ENCODE measurements at regions not wholly inside any gene's neighbourhood (a gene's known extent, or its start where the extent isn't known, plus 50 kb on each side); places are given as distances from the start of the nearest gene placed in this dataset.

DNA sequence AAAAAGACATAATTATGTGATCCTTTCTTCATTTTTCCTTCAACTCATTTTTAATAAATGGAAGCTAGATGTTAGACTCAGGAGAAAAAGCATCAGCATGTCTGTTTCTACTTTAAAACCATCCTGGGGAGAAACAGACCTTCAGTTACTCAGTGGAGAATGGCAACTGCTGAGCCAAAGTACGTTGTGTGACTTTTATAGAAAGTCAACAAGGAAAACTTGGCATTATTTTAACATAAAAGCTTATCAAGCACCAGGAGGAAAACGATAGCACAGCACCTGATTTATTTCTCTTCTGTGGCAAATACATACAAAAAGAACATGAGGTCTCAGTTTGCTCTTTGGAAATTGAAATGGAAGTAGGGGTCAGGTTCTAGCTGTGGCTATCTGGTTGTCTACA is 115.3 kb upstream of the RIPOR2 start:
- Histone ChIP-seq H3K27ac (no peak overlapping the region), H3K4me1 (peaks cover 40% of the 10 kb centered on the region), H3K36me3 (no peaks in the 10 kb centered on the region), H3K9me3 (no peaks in the 10 kb centered on the region), H3K27me3 (ENCODE audit: low read depth) (no peaks in the 10 kb centered on the region), H3K4me3 (no peak overlapping the region)
- intact Hi-C loops (cut with DNase I): no loop called here
- no peak for TF ChIP-seq CTCF (IDR thresholded peaks at IDR 0.05)
- ATAC-seq (no peak), DNase-seq (no peak)

DNA sequence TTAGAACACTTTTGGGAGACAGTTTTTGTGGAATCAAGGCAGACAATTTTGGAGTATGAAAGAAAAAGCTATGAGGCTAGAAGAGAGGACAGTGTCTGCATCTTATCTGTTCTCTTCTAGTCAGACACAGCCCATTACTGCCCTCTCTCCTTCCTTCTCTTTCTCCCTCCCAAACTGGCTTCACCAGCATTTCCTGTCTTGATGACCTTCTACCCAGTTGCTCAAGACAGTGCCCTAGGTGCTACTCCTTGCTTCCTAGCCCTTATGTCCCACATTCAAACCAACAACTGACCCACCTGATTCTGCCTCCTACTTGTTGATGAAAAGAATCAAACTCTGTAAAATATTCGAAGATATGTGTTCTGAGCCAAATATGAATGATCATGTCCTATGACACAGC is 116.4 kb upstream of the RIPOR2 start:
- TF ChIP-seq CTCF (IDR thresholded peaks at IDR 0.05): no peak
- DNase-seq: no peak
- Histone ChIP-seq H3K27ac (no peak overlapping the region), H3K4me3 (no peak overlapping the region), H3K4me1 (peaks cover 45% of the 10 kb centered on the region), H3K9me3 (no peaks in the 10 kb centered on the region), H3K27me3 (ENCODE audit: low read depth) (no peaks in the 10 kb centered on the region), H3K36me3 (no peaks in the 10 kb centered on the region)
- no peak for ATAC-seq
- intact Hi-C loops (cut with DNase I): no loop called here

- no peak for DNase-seq
These were observed 118.2 kb upstream of the RIPOR2 start for GRCh38 chr6:25053875-25054371.

GRCh38 chr6:25054469-25054868 is 118.7 kb upstream of the RIPOR2 start:
- DNase-seq: no peak
- TF ChIP-seq CTCF (IDR thresholded peaks at IDR 0.05): no peak
- Histone ChIP-seq H3K27me3 (ENCODE audit: low read depth) (no peaks in the 10 kb centered on the region), H3K27ac (no peak overlapping the region), H3K4me1 (peaks cover 45% of the 10 kb centered on the region), H3K4me3 (no peak overlapping the region), H3K9me3 (no peaks in the 10 kb centered on the region), H3K36me3 (no peaks in the 10 kb centered on the region)
- intact Hi-C loops (cut with DNase I): no loop called here
- no peak for ATAC-seq

More at GRCh38 chr6:25053875-25054371, 118.2 kb upstream of the RIPOR2 start:
- Histone ChIP-seq H3K4me3 (no peak overlapping the region), H3K27me3 (ENCODE audit: low read depth) (no peaks in the 10 kb centered on the region), H3K36me3 (no peaks in the 10 kb centered on the region), H3K4me1 (peaks cover 45% of the 10 kb centered on the region), H3K9me3 (no peaks in the 10 kb centered on the region), H3K27ac (no peak overlapping the region)
- intact Hi-C loops (cut with DNase I): no loop called here
- ATAC-seq: peak; percentile 62 to 71
- TF ChIP-seq CTCF (IDR thresholded peaks at IDR 0.05): no peak

DNA sequence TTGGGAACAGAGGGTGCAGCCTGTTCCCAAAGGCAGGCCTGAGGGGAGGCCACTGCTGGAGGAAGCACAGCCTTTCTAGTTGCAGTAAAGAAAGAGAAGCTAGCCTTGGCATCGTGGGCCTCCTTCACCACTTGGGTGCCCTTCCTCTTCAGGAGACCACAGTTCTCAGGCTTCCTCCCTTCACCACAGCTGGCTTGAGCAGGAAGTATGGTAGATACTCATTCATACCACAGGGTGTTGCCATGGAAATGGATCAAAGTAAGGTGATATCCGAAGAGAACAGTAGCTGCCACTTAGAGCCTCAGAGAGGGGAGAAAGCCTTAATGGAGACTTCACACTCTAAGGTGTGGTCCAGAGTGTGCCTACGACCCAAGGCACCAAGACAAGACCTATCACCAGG is 120.4 kb upstream of the RIPOR2 start:
- no peaks in the 10 kb centered on the region for H3K36me3 ChIP-seq
- H3K9me3 ChIP-seq: no peaks in the 10 kb centered on the region
- intact Hi-C loops (cut with DNase I): no loop called here
- no peak for TF ChIP-seq CTCF (IDR thresholded peaks at IDR 0.05)
- H3K27me3 ChIP-seq (ENCODE audit: low read depth): no peaks in the 10 kb centered on the region
- no peak overlapping the region for H3K4me3 ChIP-seq
- DNase-seq: peak; percentile 56
- peaks cover 38% of the 10 kb centered on the region for H3K4me1 ChIP-seq
- no peak overlapping the region for H3K27ac ChIP-seq
- ATAC-seq: peak; percentile 62 to 72
